ENCODE measurements at regions not wholly inside any gene's neighbourhood (a gene's known extent, or its start where the extent isn't known, plus 50 kb on each side); places are given as distances from the start of the nearest gene placed in this dataset.

GRCh38 chr2:146950361-146950760 is 894.5 kb upstream of the ACVR2A start:
- Mint-ChIP-seq H3K4me1 (no peaks in the 10 kb centered on the region; a peak in 1 of 4 replicates), H3K4me3 (no peak overlapping the region), H3K27ac (no peak overlapping the region), H3K27me3 (ENCODE audit: low read depth) (no peaks in the 10 kb centered on the region), H3K9me3 (no peaks in the 10 kb centered on the region), H3K36me3 (ENCODE audit: insufficient read depth in 1 of 3, low read depth in 3 of 3) (no peaks in the 10 kb centered on the region; a peak in 1 of 7 replicates)
- H2AK5ac ChIP-seq (ENCODE audit: insufficient read length, low read length) = no peak overlapping the region
- H2BK15ac ChIP-seq (ENCODE audit: low read depth, low read length) = no peak overlapping the region
- H2BK20ac ChIP-seq (ENCODE audit: low read depth, low read length, poor library complexity, severe bottlenecking) = no peak overlapping the region
- no peak overlapping the region for H3K4ac ChIP-seq (ENCODE audit: low read depth, low read length)
- no peak overlapping the region for H3K4me2 ChIP-seq (ENCODE audit: insufficient read depth, insufficient read length, low read length)
- no peak overlapping the region for H2BK12ac ChIP-seq (ENCODE audit: insufficient read length, low read depth, low read length)
- H4K20me1 ChIP-seq (ENCODE audit: control insufficient read depth, insufficient read depth, insufficient read length) = no peaks in the 10 kb centered on the region
- no peaks in the 10 kb centered on the region for H3K79me2 ChIP-seq (ENCODE audit: insufficient read depth, low read length)
- H3K79me1 ChIP-seq (ENCODE audit: insufficient read depth, low read depth, low read length, poor library complexity, severe bottlenecking) = no peaks in the 10 kb centered on the region
- no CpG with 5 or more reads among the region's 3 CpGs for WGBS (ENCODE audit: extremely low coverage, insufficient read length, low lambda C conversion rate)
- no peaks in the 10 kb centered on the region for H3K23me2 ChIP-seq (ENCODE audit: insufficient read length, low read depth, low read length, poor library complexity, severe bottlenecking)
- no peaks in the 10 kb centered on the region for H3K27me3 ChIP-seq (ENCODE audit: insufficient read depth, low read length)
- no peaks in the 10 kb centered on the region for H3K4me1 ChIP-seq (ENCODE audit: insufficient read depth, low read length)
- H3K18ac ChIP-seq (ENCODE audit: insufficient read length, low read depth, low read length) = no peak overlapping the region
- no peak for DNase-seq
- H3K23ac ChIP-seq (ENCODE audit: insufficient read length, low read depth, low read length) = no peak overlapping the region
- H3K27ac ChIP-seq (ENCODE audit: insufficient read length, low read depth, low read length) = no peak overlapping the region
- no peak overlapping the region for H3K56ac ChIP-seq (ENCODE audit: insufficient read length, low read depth, low read length)
- H2BK5ac ChIP-seq (ENCODE audit: insufficient read length, low read length) = no peak overlapping the region
- no peak overlapping the region for H4K91ac ChIP-seq (ENCODE audit: insufficient read length, low read depth, low read length)
- H3K14ac ChIP-seq (ENCODE audit: insufficient read depth, low read length) = no peak overlapping the region
- no peak overlapping the region for H2AFZ ChIP-seq (ENCODE audit: low read length)
- H4K5ac ChIP-seq (ENCODE audit: insufficient read length, low read depth, low read length) = no peak overlapping the region
- no peak overlapping the region for H3K9ac ChIP-seq (ENCODE audit: extremely low read depth, insufficient read length, low read length)
- no peak overlapping the region for H3T11ph ChIP-seq (ENCODE audit: low read length)
- no peak for TF ChIP-seq CTCF (conservative IDR thresholded peaks at IDR 0.05)
- H2BK120ac ChIP-seq (ENCODE audit: low read depth, low read length, poor library complexity, severe bottlenecking) = no peak overlapping the region
- no peaks in the 10 kb centered on the region for H3K9me3 ChIP-seq (ENCODE audit: control insufficient read depth, low read depth, low read length)
- no peak overlapping the region for H4K8ac ChIP-seq (replicated peaks; ENCODE audit: insufficient read length, low read depth, low read length)
